ENCODE measurements at regions not wholly inside any gene's neighbourhood (a gene's known extent, or its start where the extent isn't known, plus 50 kb on each side); places are given as distances from the start of the nearest gene placed in this dataset.

- no peaks in the 10 kb centered on the region for H3K79me2 ChIP-seq (ENCODE audit: insufficient read depth, low read length)
- no TSS peak for BruUV-seq (replicated peaks)
- no peaks in the 10 kb centered on the region for H3K36me3 ChIP-seq (ENCODE audit: control insufficient read depth in 1 of 2, insufficient read depth in 2 of 2, low read length in 2 of 2)
- no peaks in the 10 kb centered on the region; a peak in 1 of 4 replicates for H3K9me3 ChIP-seq (ENCODE audit: control insufficient read depth in 1 of 2, insufficient read depth in 1 of 2, low read depth in 1 of 2, low read length in 2 of 2)
- H4K20me1 ChIP-seq (ENCODE audit: insufficient read depth) = no peaks in the 10 kb centered on the region
- ChIA-PET CTCF (no interaction called here), POLR2A (no interaction called here), RAD21 (ENCODE audit: low non-redundant PET in 1 of 2, low total read pairs in 2 of 2, uncharacterized antibody in 2 of 2, unreplicated experiment in 2 of 2) (no interaction called here)
- no peaks in the 10 kb centered on the region for H3K9me2 ChIP-seq (ENCODE audit: insufficient read depth)
- ATAC-seq (no peak), DNase-seq (ENCODE audit: low read depth, low spot score) (no peak)
- H3K27me3 ChIP-seq (ENCODE audit: insufficient read depth, low read length) = no peaks in the 10 kb centered on the region
- intact Hi-C loops (cut with micrococcal nuclease) = no loop called here
- no peak overlapping the region for H3K27ac ChIP-seq (ENCODE audit: low read depth, low read length)
- no peak overlapping the region for H3K4me3 ChIP-seq (replicated peaks in 1 of 2; ENCODE audit: low read depth in 1 of 2, low read length in 2 of 2)
- no peaks in the 10 kb centered on the region for H3K4me1 ChIP-seq (ENCODE audit: control insufficient read depth in 1 of 2, insufficient read depth in 2 of 2, low read length in 2 of 2)
- no peak overlapping the region for H2AFZ ChIP-seq (ENCODE audit: low read depth, low read length, poor library complexity, severe bottlenecking)
- no peak overlapping the region for H3K9ac ChIP-seq (ENCODE audit: low read length)
- H3K4me2 ChIP-seq (ENCODE audit: low read length) = no peak overlapping the region
- TF ChIP-seq ATF3 (IDR thresholded peaks at IDR 0.05) (no peak), SIN3A (IDR thresholded peaks at IDR 0.05; ENCODE audit: low read depth) (no peak)
These were observed 907.6 kb downstream of the KCNMA1 start for GRCh38 chr10:76729841-76730487.

- Histone ChIP-seq H2AFZ (ENCODE audit: low read depth, low read length, poor library complexity, severe bottlenecking) (no peak overlapping the region), H3K27me3 (ENCODE audit: insufficient read depth, low read length) (no peaks in the 10 kb centered on the region), H3K27ac (ENCODE audit: low read depth, low read length) (no peak overlapping the region), H4K20me1 (ENCODE audit: insufficient read depth) (no peaks in the 10 kb centered on the region), H3K9me3 (ENCODE audit: control insufficient read depth in 1 of 2, insufficient read depth in 1 of 2, low read depth in 1 of 2, low read length in 2 of 2) (no peaks in the 10 kb centered on the region; a peak in 1 of 4 replicates), H3K4me3 (replicated peaks in 1 of 2; ENCODE audit: low read depth in 1 of 2, low read length in 2 of 2) (no peak overlapping the region), H3K79me2 (ENCODE audit: insufficient read depth, low read length) (no peaks in the 10 kb centered on the region), H3K4me1 (ENCODE audit: control insufficient read depth in 1 of 2, insufficient read depth in 2 of 2, low read length in 2 of 2) (no peaks in the 10 kb centered on the region), H3K36me3 (ENCODE audit: control insufficient read depth in 1 of 2, insufficient read depth in 2 of 2, low read length in 2 of 2) (no peaks in the 10 kb centered on the region), H3K9ac (ENCODE audit: low read length) (no peak overlapping the region), H3K9me2 (ENCODE audit: insufficient read depth) (no peaks in the 10 kb centered on the region), H3K4me2 (ENCODE audit: low read length) (no peak overlapping the region)
- ChIA-PET POLR2A (no interaction called here), RAD21 (ENCODE audit: low non-redundant PET in 1 of 2, low total read pairs in 2 of 2, uncharacterized antibody in 2 of 2, unreplicated experiment in 2 of 2) (no interaction called here), CTCF (no interaction called here)
- no peak for DNase-seq (ENCODE audit: low read depth, low spot score)
- no peak for ATAC-seq
- intact Hi-C loops (cut with micrococcal nuclease) = no loop called here
- no peak for TF ChIP-seq FOSL1 (IDR thresholded peaks at IDR 0.05; ENCODE audit: low read depth)
- TF ChIP-seq ZFX (IDR thresholded peaks at IDR 0.05) = no peak
- no peak for TF ChIP-seq RAD21 (IDR thresholded peaks at IDR 0.05; ENCODE audit: low read depth)
- TF ChIP-seq MAX (IDR thresholded peaks at IDR 0.05) = no peak
- TF ChIP-seq TCF7L2 (IDR thresholded peaks at IDR 0.05; ENCODE audit: borderline replicate concordance, extremely low read depth, insufficient read depth, insufficient read length) = no peak
- BruUV-seq (replicated peaks) = no TSS peak
These were observed 908.3 kb downstream of the KCNMA1 start for GRCh38 chr10:76729346-76729745.
